Eye (tissue), 1 donor: ENCODE measurements at regions not wholly inside any gene's neighbourhood (a gene's known extent, or its start where the extent isn't known, plus 50 kb on each side); places are given as distances from the start of the nearest gene placed in this dataset.
"Not testable (repeated sequence)": the region's sequence is repeated elsewhere in the genome, so short reads cannot be mapped to it uniquely, and the experiment has no call there.

Experiments
- DNase-seq: peaks from one replicate; pipeline ENCODE4 v3.0.0-alpha.2; 2015

GRCh38 chr3:132084982-132085381 is 50.2 kb upstream of the CPNE4 start:
- DNase-seq = no peak

- DNase-seq = no peak
These were observed 52.5 kb upstream of the CPNE4 start for GRCh38 chr3:132087356-132087755.

GRCh38 chr3:132088291-132088690 is 53.5 kb upstream of the CPNE4 start:
- DNase-seq = no peak

- no peak for DNase-seq
These were observed 56.1 kb upstream of the CPNE4 start for GRCh38 chr3:132090921-132091320.

DNA sequence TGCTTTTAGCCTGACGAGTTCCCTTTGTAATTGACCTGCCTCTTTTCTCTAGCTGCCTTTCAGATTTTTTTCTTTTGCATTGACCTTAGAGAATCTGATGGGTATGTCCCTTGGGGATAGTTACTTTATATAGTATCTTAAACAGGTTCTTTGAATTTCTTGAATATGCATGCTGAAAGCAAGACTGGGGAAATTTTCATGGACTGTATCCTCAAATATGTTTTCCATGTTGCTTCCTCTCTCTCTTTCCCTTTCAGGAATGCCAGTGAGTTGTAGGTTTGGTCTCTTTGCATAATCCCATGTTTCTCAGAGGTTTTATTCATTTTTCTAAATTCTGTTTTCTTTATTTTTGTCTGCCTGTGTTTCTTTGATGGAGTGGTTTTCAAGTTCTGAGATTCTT is 81.8 kb upstream of the CPNE4 start:
- DNase-seq = no peak

- no peak for DNase-seq
These were observed 82.8 kb upstream of the CPNE4 start for GRCh38 chr3:132117642-132118041.

- DNase-seq = no peak
These were observed 84.7 kb upstream of the CPNE4 start for GRCh38 chr3:132119531-132119930.

- DNase-seq = no peak
These were observed 89.3 kb upstream of the CPNE4 start for GRCh38 chr3:132124096-132124495.

- DNase-seq = no peak
These were observed 90.0 kb upstream of the CPNE4 start for GRCh38 chr3:132124651-132125284.

DNA sequence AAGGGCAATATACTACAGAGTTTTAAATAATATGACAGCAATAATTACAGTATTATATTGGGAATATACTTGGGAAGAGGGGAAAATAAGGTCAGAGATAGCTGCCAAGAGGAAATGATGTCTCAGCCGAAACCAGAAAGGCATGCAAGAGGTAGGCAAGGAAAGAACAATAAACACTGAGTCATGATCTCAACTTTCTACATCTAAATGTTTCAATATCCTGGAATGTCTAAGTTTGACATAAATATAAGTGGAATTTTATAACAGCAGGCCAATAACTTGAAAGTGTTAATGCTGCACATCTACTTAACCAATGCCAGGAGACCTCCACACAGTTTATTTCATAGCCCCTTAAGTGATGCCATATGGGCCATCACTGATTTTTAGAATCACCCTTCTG is 99.8 kb upstream of the CPNE4 start:
- peak; percentile 21 for DNase-seq

DNA sequence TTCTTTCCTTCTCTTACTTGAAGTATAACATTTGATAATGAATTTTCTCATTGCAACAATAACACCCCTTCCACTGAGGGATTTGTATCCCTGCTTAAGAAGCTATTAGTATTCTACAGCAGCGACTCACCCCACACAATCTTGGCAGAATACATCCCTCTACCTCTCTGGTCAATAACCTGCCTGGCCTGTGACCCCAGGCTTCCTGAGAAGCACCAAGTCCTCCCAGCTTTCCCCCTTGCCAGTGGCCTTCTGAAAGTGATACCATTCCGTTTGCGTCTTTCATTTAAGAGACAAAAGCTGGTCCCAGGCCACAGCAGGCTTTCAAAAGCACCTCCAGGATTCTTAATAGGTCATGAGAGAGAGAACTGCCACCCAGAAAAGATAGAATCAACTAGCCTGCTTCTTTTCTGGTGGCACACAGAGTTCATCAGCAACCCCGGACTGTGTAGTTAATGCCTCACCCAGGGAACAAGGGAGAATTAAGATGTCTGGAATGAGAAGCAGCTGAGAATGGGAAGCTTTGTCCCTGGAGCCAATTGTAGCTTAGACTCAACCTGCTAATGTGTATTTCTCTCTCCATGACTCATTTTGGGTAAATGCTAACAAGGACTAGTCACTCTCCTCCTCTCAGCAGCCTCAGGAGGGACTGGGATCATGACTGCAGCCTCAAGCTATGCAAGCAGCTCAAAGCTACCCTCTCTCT is 101.0 kb upstream of the CPNE4 start:
- DNase-seq = peak; percentile 7

DNA sequence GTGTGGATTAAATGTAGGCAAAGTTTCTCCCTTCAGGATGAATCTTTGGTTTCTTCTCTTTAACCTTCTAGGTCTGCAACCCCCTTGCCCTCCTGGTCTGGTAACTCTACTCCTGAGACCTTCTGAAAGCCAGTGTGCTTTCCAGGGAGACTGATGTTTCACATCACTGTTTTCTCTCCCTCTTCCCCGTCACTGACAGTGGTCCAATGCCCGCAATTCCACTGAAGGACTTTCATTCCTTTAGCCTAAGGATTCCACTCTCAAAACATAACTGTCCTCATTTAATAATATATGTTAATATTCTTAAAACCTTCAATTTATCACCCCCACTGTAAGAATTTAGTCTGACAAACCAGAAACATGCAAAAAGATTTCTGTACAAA is 101.5 kb upstream of the CPNE4 start:
- no peak for DNase-seq

DNA sequence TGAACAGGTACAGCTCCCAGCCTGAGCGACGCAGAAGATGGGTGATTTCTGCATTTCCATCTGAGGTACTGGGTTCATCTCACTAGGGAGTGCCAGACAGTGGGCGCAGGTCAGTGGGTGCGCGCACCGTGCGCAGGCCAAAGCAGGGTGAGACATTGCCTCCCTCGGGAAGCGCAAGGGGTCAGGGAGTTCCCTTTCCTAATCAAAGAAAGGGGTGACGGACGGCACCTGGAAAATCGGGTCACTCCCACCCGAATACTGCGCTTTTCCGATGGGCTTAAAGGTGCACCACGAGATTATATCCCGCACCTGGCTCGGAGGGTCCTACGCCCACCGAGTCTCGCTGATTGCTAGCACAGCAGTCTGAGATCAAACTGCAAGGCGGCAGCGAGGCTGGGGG is 102.1 kb upstream of the CPNE4 start:
- DNase-seq = not testable (repeated sequence)

DNA sequence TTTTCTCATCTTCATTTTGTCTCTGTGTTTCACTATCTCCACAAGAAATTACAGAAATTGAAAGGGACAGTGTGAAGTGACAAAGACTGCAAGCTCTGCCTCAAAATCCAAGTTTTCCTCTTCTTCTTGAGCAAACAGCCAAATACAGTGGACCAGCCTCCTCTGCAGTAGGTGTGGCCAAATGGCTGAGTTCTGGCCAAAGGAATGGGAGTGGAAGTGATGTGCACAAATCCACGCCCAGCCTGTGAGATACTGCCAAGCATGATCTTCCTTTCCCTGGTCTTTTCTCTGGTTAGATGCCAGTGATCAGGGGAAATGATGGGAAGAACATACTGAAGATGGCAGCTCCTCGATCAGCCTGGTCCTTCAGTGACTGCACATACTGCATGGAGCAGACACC is 111.0 kb upstream of the CPNE4 start:
- DNase-seq = no peak

- peak; percentile 5 for DNase-seq
These were observed 119.8 kb upstream of the CPNE4 start for GRCh38 chr3:132154619-132155018.

DNA sequence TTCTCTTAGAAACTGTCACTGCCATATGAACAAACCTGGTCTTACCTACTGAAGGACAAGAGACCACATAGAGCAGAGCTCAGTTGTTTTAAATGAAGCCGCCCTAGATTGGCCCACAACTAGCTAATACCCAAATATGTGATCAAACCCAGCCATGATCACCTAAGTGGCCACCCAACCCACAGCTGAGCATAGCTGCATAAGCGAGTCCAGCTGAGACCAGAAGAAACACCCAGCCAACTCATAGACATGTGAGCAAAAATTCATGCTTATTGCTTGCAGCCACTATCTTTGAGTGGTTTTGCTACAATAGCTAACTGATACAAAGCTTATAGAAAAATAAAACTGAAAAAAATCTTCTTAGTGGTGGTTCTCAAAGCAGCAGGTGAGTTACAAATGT is 124.3 kb upstream of the CPNE4 start:
- DNase-seq = no peak

- no peak for DNase-seq
These were observed 125.4 kb upstream of the CPNE4 start for GRCh38 chr3:132160198-132160597.

DNA sequence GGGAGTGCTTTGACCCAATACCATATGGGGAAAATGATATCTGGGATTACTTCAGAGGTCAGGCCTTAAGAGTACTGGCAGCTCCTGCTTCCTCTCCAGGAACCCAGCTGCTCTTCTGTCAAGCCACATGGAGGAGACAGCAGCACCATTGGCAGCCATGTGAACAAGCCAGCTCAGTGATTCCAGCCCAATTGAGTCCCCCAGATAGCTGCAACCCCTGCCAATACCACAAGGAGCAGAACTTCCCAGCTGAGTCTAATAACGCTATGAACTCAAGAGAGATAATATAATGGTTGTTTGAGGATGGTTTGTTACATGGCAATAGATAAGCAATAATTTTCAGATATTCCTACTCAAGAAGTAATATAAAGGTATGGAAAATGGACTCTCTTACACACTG is 126.8 kb upstream of the CPNE4 start:
- DNase-seq = no peak

- no peak for DNase-seq
These were observed 129.8 kb upstream of the CPNE4 start for GRCh38 chr3:132164469-132165092.

- DNase-seq = no peak
These were observed 133.1 kb upstream of the CPNE4 start for GRCh38 chr3:132167870-132168269.

GRCh38 chr3:132174500-132174899 is 139.7 kb upstream of the CPNE4 start:
- DNase-seq = no peak

DNA sequence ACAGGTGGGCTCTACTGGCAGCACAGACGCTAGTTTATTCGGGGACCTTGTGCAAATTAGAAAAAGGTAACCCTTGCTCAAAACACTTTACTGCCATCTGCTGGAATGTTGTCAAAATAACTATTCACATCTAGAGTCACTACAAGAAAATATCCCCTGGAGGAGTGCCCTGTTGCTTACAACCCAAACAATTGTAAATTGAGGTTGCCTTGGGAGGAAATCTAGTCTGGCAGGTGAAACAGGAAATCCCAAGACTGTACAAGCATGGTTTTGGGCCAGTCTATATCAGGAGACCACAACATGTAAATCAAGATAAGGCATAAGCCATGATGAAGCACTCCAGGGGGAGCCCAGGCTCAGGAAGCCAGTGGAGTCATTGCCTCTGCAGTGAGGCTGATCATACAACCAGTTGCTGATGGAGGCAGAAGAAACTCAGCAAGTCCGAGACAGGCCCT is 136.8 kb upstream of the ACP3 start:
- peak; percentile 78 for DNase-seq

GRCh38 chr3:132183811-132184210 is 133.4 kb upstream of the ACP3 start:
- DNase-seq = no peak

GRCh38 chr3:132187746-132188145 is 129.5 kb upstream of the ACP3 start:
- DNase-seq = no peak
